Left cardiac atrium (tissue), 4 donors: ENCODE measurements at regions not wholly inside any gene's neighbourhood (a gene's known extent, or its start where the extent isn't known, plus 50 kb on each side); places are given as distances from the start of the nearest gene placed in this dataset.

Experiments
- ATAC-seq, 2 donors: fragments of 200-7000 bp; cut with Tn5 transposase; one replicate each; pipeline ENCODE4 v1.9.1; 2020; ENCODE audit warnings: mild to moderate bottlenecking in 2 of 2, moderate library complexity in 2 of 2
- DNase-seq: peaks from one replicate; pipeline ENCODE4 v3.0.0-alpha.2; 2020
- intact Hi-C, 2 donors: fragments of 100-400 bp; cut with DNase I; formaldehyde crosslinking; loops; one replicate each; pipeline versions ENCODE4 v1.14.1 to v1.15.1; 2022 to 2023
- donor health status: DM: no; HTN: yes; CAD: no.
- donor health status: DM: no; HTN: yes; CAD: no; lungs with severe emphysema.
- donor health status: DM: yes; HTN: yes; CAD: no.
- donor health status: Dilated cardiomyopathy.

- no peak for ATAC-seq
- no peak for DNase-seq
- intact Hi-C loops, result no loop called here
These were observed 208.1 kb upstream of the PPP2R3A start for GRCh38 chr3:135757421-135757820.

GRCh38 chr3:135758961-135759360, 206.6 kb upstream of the PPP2R3A start:
- intact Hi-C loops, result no loop called here
- ATAC-seq (no peak), DNase-seq (no peak)

GRCh38 chr3:135759651-135760050, 205.9 kb upstream of the PPP2R3A start:
- ATAC-seq, result no peak
- intact Hi-C loops, result no loop called here
- DNase-seq, result no peak

GRCh38 chr3:135760581-135760980, 204.9 kb upstream of the PPP2R3A start:
- intact Hi-C loops, result no loop called here
- ATAC-seq (no peak), DNase-seq (no peak)

- no peak for ATAC-seq
- no peak for DNase-seq
- intact Hi-C loops, result no loop called here
These were observed 203.2 kb upstream of the PPP2R3A start for GRCh38 chr3:135762188-135762856.

- ATAC-seq (no peak), DNase-seq (no peak)
- intact Hi-C loops, result no loop called here
These were observed 199.4 kb upstream of the PPP2R3A start for GRCh38 chr3:135766115-135766514.

GRCh38 chr3:135771760-135772159, 193.8 kb upstream of the PPP2R3A start:
- intact Hi-C loops, result no loop called here
- no peak for ATAC-seq
- no peak for DNase-seq

GRCh38 chr3:135779024-135779423, 186.5 kb upstream of the PPP2R3A start:
- intact Hi-C loops, result no loop called here
- ATAC-seq (no peak), DNase-seq (no peak)

- intact Hi-C loops, result no loop called here
These were observed 185.8 kb upstream of the PPP2R3A start for GRCh38 chr3:135779590-135780235.

GRCh38 chr3:135781026-135781815, 184.3 kb upstream of the PPP2R3A start:
- no peak for ATAC-seq
- intact Hi-C loops, result no loop called here
- DNase-seq, result no peak

More at GRCh38 chr3:135779590-135780235, 185.8 kb upstream of the PPP2R3A start:
- DNase-seq (no peak), ATAC-seq (peak; percentile 41 to 78)

- DNase-seq (no peak), ATAC-seq (no peak)
- intact Hi-C loops, result no loop called here
These were observed 181.0 kb upstream of the PPP2R3A start for GRCh38 chr3:135784557-135784956.

GRCh38 chr3:135788146-135788545, 177.4 kb upstream of the PPP2R3A start:
- intact Hi-C loops, result no loop called here
- no peak for ATAC-seq
- DNase-seq, result no peak

- DNase-seq (no peak), ATAC-seq (no peak)
- intact Hi-C loops, result no loop called here
These were observed 176.6 kb upstream of the PPP2R3A start for GRCh38 chr3:135788978-135789377.

- DNase-seq (no peak), ATAC-seq (no peak)
- intact Hi-C loops, result no loop called here
These were observed 173.4 kb upstream of the PPP2R3A start for GRCh38 chr3:135792174-135792573.

GRCh38 chr3:135792858-135793475, 172.6 kb upstream of the PPP2R3A start:
- intact Hi-C loops, result no loop called here
- ATAC-seq, result no peak

GRCh38 chr3:135800071-135800549, 165.4 kb upstream of the PPP2R3A start:
- intact Hi-C loops, result no loop called here
- no peak for ATAC-seq
- DNase-seq, result no peak

More at GRCh38 chr3:135792858-135793475, 172.6 kb upstream of the PPP2R3A start:
- DNase-seq, result no peak

- ATAC-seq, result no peak
- intact Hi-C loops, result no loop called here
These were observed 164.5 kb upstream of the PPP2R3A start for GRCh38 chr3:135801018-135801417.

GRCh38 chr3:135802171-135802570, 163.4 kb upstream of the PPP2R3A start:
- no peak for ATAC-seq

More at GRCh38 chr3:135801018-135801417, 164.5 kb upstream of the PPP2R3A start:
- DNase-seq, result no peak

GRCh38 chr3:135803028-135803692, 162.4 kb upstream of the PPP2R3A start:
- intact Hi-C loops, result no loop called here
- ATAC-seq (no peak), DNase-seq (no peak)

More at GRCh38 chr3:135802171-135802570, 163.4 kb upstream of the PPP2R3A start:
- DNase-seq, result no peak
- intact Hi-C loops, result no loop called here
